Pons (tissue), 1 donor: ENCODE measurements at regions not wholly inside any gene's neighbourhood (a gene's known extent, or its start where the extent isn't known, plus 50 kb on each side); places are given as distances from the start of the nearest gene placed in this dataset.

Experiments
- DNase-seq: peaks from one replicate; pipeline ENCODE4 v3.0.0-alpha.2; 2016; ENCODE audit warnings: low spot score

GRCh38 chr1:61627365-61627764 lies 97.6 kb downstream of the TM2D1 start:
- DNase-seq, result no peak

DNA sequence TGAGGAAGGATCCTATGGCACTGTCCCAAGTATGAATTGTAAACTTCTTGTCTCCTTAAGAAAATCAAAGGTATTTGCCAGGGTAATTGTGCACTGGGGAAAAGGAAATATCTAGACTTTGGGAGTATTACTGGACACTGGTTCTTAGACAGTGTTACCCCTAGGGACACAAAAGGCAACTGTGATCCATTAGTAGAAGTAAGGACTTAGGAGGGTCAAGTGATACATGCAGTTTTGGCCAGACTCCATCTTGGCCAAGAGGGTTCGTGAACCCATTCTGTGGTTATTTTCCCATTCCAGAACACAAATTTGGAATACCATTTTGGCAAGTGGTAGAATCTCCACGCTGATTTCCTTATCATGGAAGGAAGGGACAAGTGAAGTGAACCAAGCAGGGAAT lies 98.1 kb downstream of the TM2D1 start:
- DNase-seq, result no peak

DNA sequence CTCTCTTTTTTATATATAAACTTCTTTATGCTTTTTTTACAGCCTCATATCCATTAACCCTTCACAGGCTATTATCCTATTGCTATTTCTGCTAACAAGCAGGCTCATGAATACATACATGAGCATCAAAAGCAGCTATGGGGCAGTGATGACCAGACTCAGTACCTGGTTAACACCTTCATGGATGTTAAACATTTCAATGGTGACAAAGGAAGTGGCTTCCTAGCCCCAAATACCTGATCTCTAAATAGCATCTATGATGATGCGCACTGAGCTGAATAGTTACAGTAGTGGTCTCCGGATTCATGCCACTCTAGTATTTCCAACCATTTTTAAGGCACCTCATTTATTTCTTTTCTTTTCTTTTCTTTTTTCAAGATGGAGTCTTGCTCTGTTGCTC lies 101.1 kb downstream of the TM2D1 start:
- no peak for DNase-seq

- DNase-seq, result no peak
Measured at GRCh38 chr1:61620536-61620935, 104.4 kb downstream of the TM2D1 start.

- no peak for DNase-seq
Measured at GRCh38 chr1:61618755-61619154, 106.2 kb downstream of the TM2D1 start.

DNA sequence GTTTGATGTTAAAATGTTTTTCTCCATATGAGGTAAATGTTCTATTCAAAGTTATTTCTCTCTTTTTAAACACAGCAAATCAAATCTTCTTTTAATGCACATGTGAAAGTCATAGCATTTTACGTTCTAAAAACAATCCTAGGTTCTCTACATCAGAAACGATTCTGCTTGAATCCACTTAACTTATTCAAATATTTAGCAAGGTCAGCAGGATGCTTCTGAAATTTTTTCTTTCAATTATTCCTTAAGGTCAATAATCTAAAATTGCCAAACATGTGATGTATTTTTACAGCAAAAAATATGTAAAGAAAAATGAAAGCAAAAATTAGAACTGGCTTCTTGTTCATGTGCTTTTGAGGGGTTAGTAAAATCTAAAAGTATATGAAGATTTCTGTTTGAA lies 106.7 kb downstream of the TM2D1 start:
- DNase-seq, result no peak

DNA sequence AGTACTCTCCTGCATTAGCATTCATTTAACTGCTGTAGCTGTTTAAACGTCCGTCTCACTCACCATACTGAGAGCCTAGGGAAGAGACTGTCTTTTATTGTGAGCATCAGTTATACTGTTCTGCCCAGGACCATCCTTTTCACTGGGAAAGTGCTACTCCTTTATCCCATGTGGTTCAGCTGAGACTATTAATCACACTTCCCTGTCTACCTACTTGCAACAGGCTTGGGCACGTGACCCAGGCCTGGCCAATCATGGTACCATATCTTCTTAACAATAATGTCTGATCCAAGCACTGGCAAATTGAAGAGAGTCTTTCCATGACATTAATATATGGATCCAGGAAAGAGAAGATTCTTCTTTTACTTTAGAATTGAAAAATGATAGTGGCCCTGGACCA lies 108.1 kb downstream of the TM2D1 start:
- DNase-seq, result no peak

DNA sequence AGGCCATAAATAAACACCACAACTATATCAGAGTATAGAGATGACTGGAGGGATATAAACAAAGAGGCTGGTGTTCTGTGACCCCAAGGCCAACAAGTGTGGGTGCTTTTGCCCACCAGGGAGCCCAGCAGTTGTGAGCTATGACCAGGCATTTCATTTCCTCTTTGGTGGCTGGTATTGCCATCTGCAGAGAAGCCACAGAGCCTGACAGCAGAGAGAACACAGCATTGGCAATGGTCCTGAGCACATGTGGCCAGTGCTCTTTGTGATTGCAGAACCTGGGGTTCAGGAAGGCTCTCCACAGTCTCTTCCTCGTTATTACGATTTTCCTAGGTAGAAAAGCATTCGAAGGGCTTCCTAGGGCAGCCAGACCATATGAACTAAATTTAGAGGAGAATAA lies 112.3 kb downstream of the TM2D1 start:
- peak; percentile 31 for DNase-seq

DNA sequence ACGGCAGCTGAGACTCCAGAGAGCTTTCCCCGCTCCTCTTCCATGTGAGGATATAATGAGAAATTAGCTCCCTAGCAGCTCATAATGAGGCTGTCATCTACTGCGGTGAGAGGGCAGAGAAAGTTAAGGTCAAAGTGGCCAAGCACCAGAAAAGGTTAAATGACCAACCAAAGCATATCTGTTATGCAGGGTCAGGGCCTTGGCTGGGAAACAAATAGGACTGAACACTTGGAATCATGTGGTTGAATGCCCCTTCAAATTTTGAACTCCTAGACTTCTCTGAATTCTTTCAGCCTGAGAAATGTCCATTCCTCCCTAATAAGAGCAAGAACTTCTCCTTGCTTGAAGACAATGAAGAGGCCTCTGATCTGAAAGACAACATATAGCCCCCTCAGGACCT lies 115.9 kb downstream of the TM2D1 start:
- DNase-seq, result no peak

GRCh38 chr1:61607448-61607847 lies 117.5 kb downstream of the TM2D1 start:
- DNase-seq, result no peak

- DNase-seq, result no peak
Measured at GRCh38 chr1:61606448-61607312, 118.3 kb downstream of the TM2D1 start.

DNA sequence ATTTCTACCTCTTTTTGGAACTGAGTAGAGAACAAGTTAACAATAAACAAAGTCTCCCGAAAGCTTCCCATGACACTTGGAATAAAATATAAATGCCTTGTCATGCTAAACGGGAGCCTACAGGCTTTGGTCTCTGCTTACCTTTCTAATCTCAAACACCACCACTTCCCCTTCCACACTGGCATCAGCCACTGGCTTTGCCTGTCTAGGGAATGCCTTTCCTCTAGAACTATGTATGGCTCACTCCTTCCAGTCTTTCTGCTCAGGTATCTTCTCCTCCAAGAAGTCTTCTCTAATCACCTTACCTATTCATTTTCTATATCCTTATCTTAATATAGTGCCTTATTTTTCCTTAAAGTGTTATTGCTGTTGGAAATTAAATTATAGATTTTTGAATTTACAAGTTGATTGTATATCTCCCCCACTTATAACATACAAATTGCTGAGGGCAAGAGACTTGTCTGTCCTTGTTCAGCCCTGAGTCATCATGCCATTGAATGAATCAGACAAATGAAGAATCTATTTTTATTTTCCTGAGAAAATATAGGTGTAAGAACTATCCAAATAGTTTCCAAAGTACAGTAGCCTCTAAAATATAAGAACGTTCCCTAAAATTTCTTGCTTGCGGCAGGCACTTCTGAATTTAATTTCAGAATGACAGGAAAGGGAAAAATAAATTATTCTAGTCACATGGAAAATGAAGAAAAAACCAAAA lies 119.2 kb downstream of the TM2D1 start:
- DNase-seq, result no peak

- no peak for DNase-seq
Measured at GRCh38 chr1:61604684-61605083, 120.3 kb downstream of the TM2D1 start.

DNA sequence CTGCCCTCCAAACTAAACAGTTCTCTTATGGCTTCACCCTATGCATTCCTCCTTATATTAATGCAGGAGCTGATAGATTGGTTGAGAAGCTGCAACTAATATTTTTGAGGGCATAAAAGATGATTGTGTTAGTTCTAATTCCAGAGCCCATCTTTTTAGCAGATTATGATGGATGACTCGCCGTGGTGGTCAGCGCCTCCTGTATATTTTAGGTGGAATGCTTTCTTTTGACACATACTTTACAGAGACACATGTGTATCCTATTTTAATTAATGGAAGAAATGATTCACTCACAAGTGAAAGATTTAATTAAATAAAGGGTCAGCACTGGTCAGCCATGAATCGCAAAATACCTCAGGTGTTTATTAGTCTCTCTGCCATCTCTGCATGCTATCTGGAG lies 120.7 kb downstream of the TM2D1 start:
- DNase-seq, result no peak

DNA sequence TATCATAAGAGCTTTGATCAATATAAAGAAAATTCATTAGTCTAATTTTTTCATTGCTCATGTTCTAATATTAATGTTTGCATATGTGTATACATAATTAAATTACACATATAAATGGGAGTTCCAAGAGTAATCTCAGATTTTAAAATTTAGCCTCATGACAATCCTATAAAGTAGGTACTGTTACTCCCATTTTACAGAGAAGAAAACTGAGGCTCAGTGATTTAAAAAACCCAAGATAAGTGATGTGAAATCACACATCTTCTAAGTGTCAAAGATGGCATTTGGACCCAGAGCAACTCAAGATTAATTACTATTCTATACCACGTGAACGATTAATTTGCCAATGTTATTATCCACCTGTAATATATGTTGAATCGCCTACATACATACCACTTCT lies 122.3 kb downstream of the TM2D1 start:
- DNase-seq, result no peak

- no peak for DNase-seq
Measured at GRCh38 chr1:61597601-61598000, 127.3 kb downstream of the TM2D1 start.

GRCh38 chr1:61593331-61593730 lies 131.6 kb downstream of the TM2D1 start:
- DNase-seq, result no peak

GRCh38 chr1:61591351-61591750 lies 133.6 kb downstream of the TM2D1 start:
- DNase-seq, result peak; percentile 18

DNA sequence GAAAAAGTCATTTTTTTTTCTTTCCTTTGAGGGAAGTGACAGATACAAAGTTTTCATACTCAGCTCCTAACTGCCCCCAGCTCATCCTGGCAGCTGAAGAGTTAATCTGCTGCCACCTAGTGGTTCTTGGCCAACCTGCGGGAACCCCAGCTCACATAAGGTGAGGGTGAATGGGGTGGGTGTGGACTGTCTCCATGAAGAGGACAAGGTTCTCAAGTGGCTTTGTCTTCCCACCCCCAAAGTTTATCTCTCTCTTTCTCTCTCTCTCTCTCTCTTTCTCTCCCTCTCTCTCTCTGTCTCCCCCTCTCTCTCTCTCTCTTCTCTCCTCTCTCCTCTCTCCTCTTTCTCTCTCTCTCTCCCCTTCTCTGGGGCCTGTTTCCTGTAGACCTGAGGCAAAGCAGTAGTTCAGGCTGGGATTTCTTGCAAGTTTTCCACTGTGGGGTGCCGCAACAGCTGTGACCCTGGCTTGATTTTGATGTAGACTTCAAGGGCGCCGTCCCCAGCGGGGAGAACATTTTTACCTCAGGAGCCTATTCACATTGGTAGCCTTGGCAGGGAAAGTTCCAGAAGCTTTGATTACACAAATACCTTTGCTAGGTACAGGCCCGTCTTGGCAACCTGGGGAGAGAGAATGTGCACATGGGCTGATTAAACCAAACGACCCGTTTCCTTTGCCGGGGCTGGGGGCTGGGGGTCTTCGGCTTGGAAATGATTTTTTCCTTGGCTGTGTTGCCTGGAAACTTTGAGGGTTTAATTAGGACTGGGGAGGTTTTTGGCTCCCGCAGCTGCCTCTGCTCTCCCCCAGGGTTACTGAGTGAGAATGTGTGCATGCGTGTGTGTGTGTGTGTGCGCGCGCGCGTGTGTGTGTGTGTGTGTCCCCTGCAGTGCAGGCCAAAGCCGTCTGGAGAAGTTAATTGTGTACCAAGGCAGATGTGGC lies 135.9 kb downstream of the TM2D1 start:
- DNase-seq, result no peak

- DNase-seq, result no peak
Measured at GRCh38 chr1:61585714-61586113, 139.2 kb downstream of the TM2D1 start.

DNA sequence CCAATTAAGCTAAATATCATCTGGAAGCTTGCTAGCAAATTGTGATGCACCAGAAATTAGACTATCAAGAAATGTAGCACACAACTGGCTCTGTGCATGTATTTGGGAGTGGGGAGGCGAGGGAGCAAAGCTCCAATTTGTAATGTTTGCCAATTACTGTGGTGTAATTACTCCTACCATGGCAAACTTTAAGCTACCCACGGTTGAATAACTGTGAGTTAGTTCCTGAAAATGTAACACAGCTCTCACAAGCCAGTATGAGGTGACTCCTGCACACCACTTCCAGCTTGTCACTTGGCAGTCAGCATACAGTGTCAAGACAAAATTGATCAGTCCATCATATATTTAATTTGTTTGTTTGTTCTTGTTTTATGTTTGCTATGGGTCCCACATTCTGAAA lies 141.2 kb downstream of the TM2D1 start:
- no peak for DNase-seq

GRCh38 chr1:61581251-61581650 lies 143.7 kb downstream of the TM2D1 start:
- DNase-seq, result no peak
